Pulmonary artery endothelial cell (primary cell): ENCODE measurements at regions not wholly inside any gene's neighbourhood (a gene's known extent, or its start where the extent isn't known, plus 50 kb on each side); places are given as distances from the start of the nearest gene placed in this dataset.

Experiments used
- DNase-seq: peaks from one replicate; pipeline ENCODE4 v3.0.0-alpha.2; 2011; ENCODE audit warnings: low read depth, low spot score

- DNase-seq = no peak
These were observed 218.7 kb upstream of the BCOR start for GRCh38 chrX:40316502-40316901.

GRCh38 chrX:40314070-40314469 is 216.3 kb upstream of the BCOR start:
- DNase-seq = no peak

GRCh38 chrX:40313269-40313668 is 215.5 kb upstream of the BCOR start:
- DNase-seq = no peak

- DNase-seq = no peak
These were observed 212.7 kb upstream of the BCOR start for GRCh38 chrX:40310447-40310846.

- DNase-seq = no peak
These were observed 212.3 kb upstream of the BCOR start for GRCh38 chrX:40310016-40310415.

GRCh38 chrX:40307871-40308270 is 210.1 kb upstream of the BCOR start:
- no peak for DNase-seq

GRCh38 chrX:40304115-40304514 is 206.4 kb upstream of the BCOR start:
- no peak for DNase-seq

- DNase-seq = no peak
These were observed 205.7 kb upstream of the BCOR start for GRCh38 chrX:40303256-40304077.

GRCh38 chrX:40300286-40300890 is 202.6 kb upstream of the BCOR start:
- DNase-seq = no peak

- no peak for DNase-seq
These were observed 201.9 kb upstream of the BCOR start for GRCh38 chrX:40299641-40300046.

GRCh38 chrX:40298572-40299479 is 201.1 kb upstream of the BCOR start:
- no peak for DNase-seq

GRCh38 chrX:40298069-40298468 is 200.3 kb upstream of the BCOR start:
- no peak for DNase-seq

GRCh38 chrX:40291553-40291952 is 193.8 kb upstream of the BCOR start:
- no peak for DNase-seq

GRCh38 chrX:40290517-40290916 is 192.8 kb upstream of the BCOR start:
- no peak for DNase-seq

GRCh38 chrX:40285876-40286275 is 188.1 kb upstream of the BCOR start:
- DNase-seq = no peak

- DNase-seq = no peak
These were observed 187.1 kb upstream of the BCOR start for GRCh38 chrX:40284852-40285251.

GRCh38 chrX:40283981-40284380 is 186.2 kb upstream of the BCOR start:
- DNase-seq = no peak

GRCh38 chrX:40282946-40283660 is 185.3 kb upstream of the BCOR start:
- no peak for DNase-seq

GRCh38 chrX:40282348-40282747 is 184.6 kb upstream of the BCOR start:
- no peak for DNase-seq

GRCh38 chrX:40281336-40282005 is 183.7 kb upstream of the BCOR start:
- no peak for DNase-seq

GRCh38 chrX:40279762-40280161 is 182.0 kb upstream of the BCOR start:
- DNase-seq = no peak
